ENCODE measurements at regions not wholly inside any gene's neighbourhood (a gene's known extent, or its start where the extent isn't known, plus 50 kb on each side); places are given as distances from the start of the nearest gene placed in this dataset.
A peak's percentile ranks its signal among the peaks of the same experiment; 100 is the strongest.

DNA sequence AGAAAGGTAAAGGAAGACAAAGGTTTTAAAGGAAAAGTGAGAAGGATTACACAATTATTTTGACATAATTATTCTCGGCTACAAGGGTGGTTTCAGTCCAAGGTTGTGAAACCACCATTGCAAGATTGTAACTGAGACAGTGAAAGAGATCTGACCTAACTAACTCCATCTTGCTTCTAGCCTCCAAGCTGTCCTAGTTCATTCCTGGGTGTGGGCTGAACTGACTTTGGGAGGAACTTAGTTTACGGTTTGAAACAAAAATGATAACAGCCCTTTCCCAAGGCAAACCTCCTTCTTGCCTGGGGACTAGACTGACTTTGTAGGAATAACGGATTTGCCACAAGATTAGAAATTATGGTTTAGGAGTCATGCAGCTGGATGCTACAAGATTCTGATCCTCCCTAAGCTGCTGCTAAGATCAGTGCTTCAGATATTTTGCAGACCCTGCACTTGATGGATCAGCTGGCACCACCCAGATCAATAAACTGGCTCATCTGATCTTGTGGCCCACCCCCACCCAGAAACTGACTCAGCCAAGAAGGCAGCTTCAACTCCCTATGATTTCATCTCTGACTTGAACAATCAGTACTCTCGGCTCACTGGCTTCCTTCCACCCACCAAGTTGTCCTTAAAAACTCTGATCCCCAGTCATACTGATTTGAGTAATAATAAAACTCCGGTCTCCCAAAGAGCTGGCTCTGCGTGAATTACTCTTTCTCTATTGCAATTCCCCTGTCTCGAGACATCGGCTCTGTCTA is 57.7 kb upstream of the AADACL2 start (continued):
- TF ChIP-seq, protein P1, sequence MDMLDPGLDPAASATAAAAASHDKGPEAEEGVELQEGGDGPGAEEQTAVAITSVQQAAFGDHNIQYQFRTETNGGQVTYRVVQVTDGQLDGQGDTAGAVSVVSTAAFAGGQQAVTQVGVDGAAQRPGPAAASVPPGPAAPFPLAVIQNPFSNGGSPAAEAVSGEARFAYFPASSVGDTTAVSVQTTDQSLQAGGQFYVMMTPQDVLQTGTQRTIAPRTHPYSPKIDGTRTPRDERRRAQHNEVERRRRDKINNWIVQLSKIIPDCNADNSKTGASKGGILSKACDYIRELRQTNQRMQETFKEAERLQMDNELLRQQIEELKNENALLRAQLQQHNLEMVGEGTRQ (CRISPR knock-in tag; IDR thresholded peaks at IDR 0.05) = no peak
- no peak for TF ChIP-seq NFIC (IDR thresholded peaks at IDR 0.05)
- TF ChIP-seq ELF2 (CRISPR knock-in tag; IDR thresholded peaks at IDR 0.05) = no peak
- TF ChIP-seq, protein P2, sequence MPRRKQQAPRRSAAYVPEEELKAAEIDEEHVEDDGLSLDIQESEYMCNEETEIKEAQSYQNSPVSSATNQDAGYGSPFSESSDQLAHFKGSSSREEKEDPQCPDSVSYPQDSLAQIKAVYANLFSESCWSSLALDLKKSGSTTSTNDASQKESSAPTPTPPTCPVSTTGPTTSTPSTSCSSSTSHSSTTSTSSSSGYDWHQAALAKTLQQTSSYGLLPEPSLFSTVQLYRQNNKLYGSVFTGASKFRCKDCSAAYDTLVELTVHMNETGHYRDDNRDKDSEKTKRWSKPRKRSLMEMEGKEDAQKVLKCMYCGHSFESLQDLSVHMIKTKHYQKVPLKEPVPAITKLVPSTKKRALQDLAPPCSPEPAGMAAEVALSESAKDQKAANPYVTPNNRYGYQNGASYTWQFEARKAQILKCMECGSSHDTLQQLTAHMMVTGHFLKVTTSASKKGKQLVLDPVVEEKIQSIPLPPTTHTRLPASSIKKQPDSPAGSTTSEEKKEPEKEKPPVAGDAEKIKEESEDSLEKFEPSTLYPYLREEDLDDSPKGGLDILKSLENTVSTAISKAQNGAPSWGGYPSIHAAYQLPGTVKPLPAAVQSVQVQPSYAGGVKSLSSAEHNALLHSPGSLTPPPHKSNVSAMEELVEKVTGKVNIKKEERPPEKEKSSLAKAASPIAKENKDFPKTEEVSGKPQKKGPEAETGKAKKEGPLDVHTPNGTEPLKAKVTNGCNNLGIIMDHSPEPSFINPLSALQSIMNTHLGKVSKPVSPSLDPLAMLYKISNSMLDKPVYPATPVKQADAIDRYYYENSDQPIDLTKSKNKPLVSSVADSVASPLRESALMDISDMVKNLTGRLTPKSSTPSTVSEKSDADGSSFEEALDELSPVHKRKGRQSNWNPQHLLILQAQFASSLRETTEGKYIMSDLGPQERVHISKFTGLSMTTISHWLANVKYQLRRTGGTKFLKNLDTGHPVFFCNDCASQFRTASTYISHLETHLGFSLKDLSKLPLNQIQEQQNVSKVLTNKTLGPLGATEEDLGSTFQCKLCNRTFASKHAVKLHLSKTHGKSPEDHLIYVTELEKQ (CRISPR knock-in tag; IDR thresholded peaks at IDR 0.05) = peak; percentile 75; the same call in 1 of the 2 replicates
- 0 out of 2 replicates have a peak, but pooled peaks have one; percentile 74 for TF ChIP-seq SMAD3 (CRISPR knock-in tag; conservative IDR thresholded peaks at IDR 0.05)
- TF ChIP-seq BACH1 (tag; IDR thresholded peaks at IDR 0.05) = peak; percentile 54; the same call in 1 of the 2 replicates
- TF ChIP-seq EP300 (IDR thresholded peaks at IDR 0.05; ENCODE audit: low read length) = no peak
- TF ChIP-seq MCM2 (IDR thresholded peaks at IDR 0.05; ENCODE audit: low read depth) = no peak
- TF ChIP-seq, protein P3, sequence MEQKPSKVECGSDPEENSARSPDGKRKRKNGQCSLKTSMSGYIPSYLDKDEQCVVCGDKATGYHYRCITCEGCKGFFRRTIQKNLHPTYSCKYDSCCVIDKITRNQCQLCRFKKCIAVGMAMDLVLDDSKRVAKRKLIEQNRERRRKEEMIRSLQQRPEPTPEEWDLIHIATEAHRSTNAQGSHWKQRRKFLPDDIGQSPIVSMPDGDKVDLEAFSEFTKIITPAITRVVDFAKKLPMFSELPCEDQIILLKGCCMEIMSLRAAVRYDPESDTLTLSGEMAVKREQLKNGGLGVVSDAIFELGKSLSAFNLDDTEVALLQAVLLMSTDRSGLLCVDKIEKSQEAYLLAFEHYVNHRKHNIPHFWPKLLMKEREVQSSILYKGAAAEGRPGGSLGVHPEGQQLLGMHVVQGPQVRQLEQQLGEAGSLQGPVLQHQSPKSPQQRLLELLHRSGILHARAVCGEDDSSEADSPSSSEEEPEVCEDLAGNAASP (IDR thresholded peaks at IDR 0.05) = no peak
- TF ChIP-seq ZKSCAN3 (CRISPR knock-in tag; IDR thresholded peaks at IDR 0.05) = no peak
- TF ChIP-seq, protein P4, sequence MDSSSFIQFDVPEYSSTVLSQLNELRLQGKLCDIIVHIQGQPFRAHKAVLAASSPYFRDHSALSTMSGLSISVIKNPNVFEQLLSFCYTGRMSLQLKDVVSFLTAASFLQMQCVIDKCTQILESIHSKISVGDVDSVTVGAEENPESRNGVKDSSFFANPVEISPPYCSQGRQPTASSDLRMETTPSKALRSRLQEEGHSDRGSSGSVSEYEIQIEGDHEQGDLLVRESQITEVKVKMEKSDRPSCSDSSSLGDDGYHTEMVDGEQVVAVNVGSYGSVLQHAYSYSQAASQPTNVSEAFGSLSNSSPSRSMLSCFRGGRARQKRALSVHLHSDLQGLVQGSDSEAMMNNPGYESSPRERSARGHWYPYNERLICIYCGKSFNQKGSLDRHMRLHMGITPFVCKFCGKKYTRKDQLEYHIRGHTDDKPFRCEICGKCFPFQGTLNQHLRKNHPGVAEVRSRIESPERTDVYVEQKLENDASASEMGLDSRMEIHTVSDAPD (CRISPR knock-in tag; IDR thresholded peaks at IDR 0.05) = 0 out of 2 replicates have a peak, but pooled peaks have one; percentile 39
- TF ChIP-seq, protein P5, sequence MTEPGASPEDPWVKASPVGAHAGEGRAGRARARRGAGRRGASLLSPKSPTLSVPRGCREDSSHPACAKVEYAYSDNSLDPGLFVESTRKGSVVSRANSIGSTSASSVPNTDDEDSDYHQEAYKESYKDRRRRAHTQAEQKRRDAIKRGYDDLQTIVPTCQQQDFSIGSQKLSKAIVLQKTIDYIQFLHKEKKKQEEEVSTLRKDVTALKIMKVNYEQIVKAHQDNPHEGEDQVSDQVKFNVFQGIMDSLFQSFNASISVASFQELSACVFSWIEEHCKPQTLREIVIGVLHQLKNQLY (CRISPR knock-in tag; conservative IDR thresholded peaks at IDR 0.05) = no peak
- no peak for TF ChIP-seq CBX1 (IDR thresholded peaks at IDR 0.05; ENCODE audit: low read depth)
- no peak for TF ChIP-seq PHTF2 (CRISPR knock-in tag; IDR thresholded peaks at IDR 0.05)
- TF ChIP-seq, protein P6, sequence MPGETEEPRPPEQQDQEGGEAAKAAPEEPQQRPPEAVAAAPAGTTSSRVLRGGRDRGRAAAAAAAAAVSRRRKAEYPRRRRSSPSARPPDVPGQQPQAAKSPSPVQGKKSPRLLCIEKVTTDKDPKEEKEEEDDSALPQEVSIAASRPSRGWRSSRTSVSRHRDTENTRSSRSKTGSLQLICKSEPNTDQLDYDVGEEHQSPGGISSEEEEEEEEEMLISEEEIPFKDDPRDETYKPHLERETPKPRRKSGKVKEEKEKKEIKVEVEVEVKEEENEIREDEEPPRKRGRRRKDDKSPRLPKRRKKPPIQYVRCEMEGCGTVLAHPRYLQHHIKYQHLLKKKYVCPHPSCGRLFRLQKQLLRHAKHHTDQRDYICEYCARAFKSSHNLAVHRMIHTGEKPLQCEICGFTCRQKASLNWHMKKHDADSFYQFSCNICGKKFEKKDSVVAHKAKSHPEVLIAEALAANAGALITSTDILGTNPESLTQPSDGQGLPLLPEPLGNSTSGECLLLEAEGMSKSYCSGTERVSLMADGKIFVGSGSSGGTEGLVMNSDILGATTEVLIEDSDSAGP (CRISPR knock-in tag; IDR thresholded peaks at IDR 0.05) = no peak
- no peak for TF ChIP-seq ZBTB17 (CRISPR knock-in tag; IDR thresholded peaks at IDR 0.05)
- TF ChIP-seq, protein P7, sequence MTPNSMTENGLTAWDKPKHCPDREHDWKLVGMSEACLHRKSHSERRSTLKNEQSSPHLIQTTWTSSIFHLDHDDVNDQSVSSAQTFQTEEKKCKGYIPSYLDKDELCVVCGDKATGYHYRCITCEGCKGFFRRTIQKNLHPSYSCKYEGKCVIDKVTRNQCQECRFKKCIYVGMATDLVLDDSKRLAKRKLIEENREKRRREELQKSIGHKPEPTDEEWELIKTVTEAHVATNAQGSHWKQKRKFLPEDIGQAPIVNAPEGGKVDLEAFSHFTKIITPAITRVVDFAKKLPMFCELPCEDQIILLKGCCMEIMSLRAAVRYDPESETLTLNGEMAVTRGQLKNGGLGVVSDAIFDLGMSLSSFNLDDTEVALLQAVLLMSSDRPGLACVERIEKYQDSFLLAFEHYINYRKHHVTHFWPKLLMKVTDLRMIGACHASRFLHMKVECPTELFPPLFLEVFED (CRISPR knock-in tag; conservative IDR thresholded peaks at IDR 0.05) = no peak
